K562 (cell line): ENCODE measurements at regions not wholly inside any gene's neighbourhood (a gene's known extent, or its start where the extent isn't known, plus 50 kb on each side); places are given as distances from the start of the nearest gene placed in this dataset.
A peak's percentile ranks its signal among the peaks of the same experiment; 100 is the strongest.

Experiments used
- ATF1 ChIP-seq, 2 experiments: fragments of 450-650 bp in 1 of 2; IDR thresholded peaks; 2 replicates each; pipeline ENCODE4 v1.6.1; 2016; ENCODE audit warnings: missing compliant biosample characterization in 1 of 2, missing genetic modification characterization in 1 of 2
- ATF7 ChIP-seq: fragments of 450-650 bp; IDR thresholded peaks from 2 replicates; pipeline ENCODE4 v1.7.1; 2014; ENCODE audit warnings: mild to moderate bottlenecking, moderate library complexity
- CEBPB ChIP-seq: fragments of 450-650 bp; IDR thresholded peaks from 2 replicates; pipeline ENCODE4 v1.6.1; 2016; ENCODE audit warnings: missing genetic modification characterization, missing compliant biosample characterization
- CXXC5 ChIP-seq: fragments of 250-450 bp; sonication (Bioruptor Pico); IDR thresholded peaks from 2 replicates; pipeline ENCODE4 v1.8.0; 2022; ENCODE audit warnings: inconsistent platforms, mild to moderate bottlenecking, moderate library complexity
- EP400 ChIP-seq: fragments of 450-650 bp; IDR thresholded peaks from 2 replicates; pipeline ENCODE4 v1.6.1; 2017; ENCODE audit warnings: antibody characterized with exemption, mild to moderate bottlenecking, moderate library complexity
- FOXA3 ChIP-seq, 2 experiments: fragments of 450-650 bp in 1 of 2; sonication (generic) in 1 of 2; formaldehyde crosslinking; IDR thresholded peaks in 1 of 2; conservative IDR thresholded peaks in 1 of 2; 2 replicates each; pipeline versions ENCODE4 v1.4.0 to v1.8.0; 2020 to 2022; ENCODE audit warnings: mild to moderate bottlenecking in 2 of 2, missing genetic modification reagents in 1 of 2
- HDAC3 ChIP-seq: fragments of 450-650 bp; IDR thresholded peaks from 2 replicates; pipeline ENCODE4 v1.6.1; 2018; ENCODE audit warnings: borderline replicate concordance, mild to moderate bottlenecking, moderate library complexity; ENCODE audit not compliant: partially characterized antibody
- JUNB ChIP-seq: fragments of 450-650 bp; formaldehyde crosslinking; conservative IDR thresholded peaks from 2 replicates; pipeline ENCODE4 v1.4.0; 2020; ENCODE audit warnings: mild to moderate bottlenecking
- JUND ChIP-seq, 2 experiments: IDR thresholded peaks; 2 replicates in 1 of 2; 3 replicates in 1 of 2; pipeline ENCODE4 v1.6.1; 2011; ENCODE audit warnings: borderline replicate concordance in 2 of 2, low read depth in 2 of 2, low read length in 2 of 2, improper control_type of control experiment in 1 of 2, missing biosample characterization in 1 of 2, missing genetic modification characterization in 1 of 2, missing genetic modification reagents in 1 of 2
- MCM3 ChIP-seq: fragments of 450-650 bp; IDR thresholded peaks from 2 replicates; pipeline ENCODE4 v1.6.1; 2016
- NCOA1 ChIP-seq: fragments of 450-650 bp; IDR thresholded peaks from 2 replicates; pipeline ENCODE4 v1.6.1; 2016; ENCODE audit warnings: low read depth
- NFRKB ChIP-seq: fragments of 450-650 bp; IDR thresholded peaks from 2 replicates; pipeline ENCODE4 v1.6.1; 2016; ENCODE audit warnings: low read depth
- NR2C2 ChIP-seq, 2 experiments: fragments of 200-800 bp in 1 of 2; sonication (Bioruptor generic) in 1 of 2; sonication (generic) in 1 of 2; formaldehyde crosslinking in 1 of 2; IDR thresholded peaks; 2 replicates each; pipeline versions ENCODE4 v1.6.1 to v1.8.0; 2016 to 2022; ENCODE audit warnings: mild to moderate bottlenecking in 1 of 2, missing compliant biosample characterization in 1 of 2, missing genetic modification characterization in 1 of 2, missing genetic modification reagents in 1 of 2
- PHF20 ChIP-seq: fragments of 450-650 bp; IDR thresholded peaks from 2 replicates; pipeline ENCODE4 v1.6.1; 2018; ENCODE audit not compliant: partially characterized antibody
- RCOR1 ChIP-seq, 2 experiments: IDR thresholded peaks; 2 replicates each; pipeline ENCODE4 v1.6.1; 2012; ENCODE audit warnings: low read depth in 2 of 2, low read length in 2 of 2, borderline replicate concordance in 1 of 2, improper control_type of control experiment in 1 of 2
- SMAD4 ChIP-seq: fragments of 250-450 bp; sonication (Bioruptor Pico); conservative IDR thresholded peaks from 2 replicates; pipeline ENCODE4 v1.8.0; 2021; ENCODE audit warnings: inconsistent platforms, mild to moderate bottlenecking, moderate library complexity
- SRSF3 ChIP-seq: fragments of 200-400 bp; formaldehyde crosslinking; IDR thresholded peaks from 2 replicates; pipeline ENCODE4 v1.6.1; 2016; ENCODE audit warnings: mild to moderate bottlenecking, low read length, moderate library complexity; ENCODE audit not compliant: insufficient read depth
- ZEB2 ChIP-seq: fragments of 450-650 bp; IDR thresholded peaks from 2 replicates; pipeline ENCODE4 v1.6.1; 2016
- ZNF778 ChIP-seq: fragments of 450-650 bp; formaldehyde crosslinking; IDR thresholded peaks from 2 replicates; pipeline ENCODE4 v1.4.0; 2020; ENCODE audit warnings: mild to moderate bottlenecking, moderate library complexity
- TF ChIP-seq, protein P1 (sequence below), 2 experiments: fragments of 450-650 bp in 1 of 2; sonication (generic) in 1 of 2; formaldehyde crosslinking in 1 of 2; IDR thresholded peaks in 1 of 2; conservative IDR thresholded peaks in 1 of 2; 2 replicates each; pipeline versions ENCODE4 v1.6.1 to v1.8.1; 2016 to 2023; ENCODE audit warnings: mild to moderate bottlenecking in 2 of 2, moderate library complexity in 2 of 2, inconsistent platforms in 1 of 2, missing genetic modification reagents in 1 of 2
- TF ChIP-seq, protein P2 (sequence below): fragments of 450-650 bp; formaldehyde crosslinking; IDR thresholded peaks from 2 replicates; pipeline ENCODE4 v1.4.0; 2022; ENCODE audit warnings: mild to moderate bottlenecking, moderate library complexity
- TF ChIP-seq, protein P3 (sequence below): fragments of 250-450 bp; sonication (Bioruptor Pico); IDR thresholded peaks from 2 replicates; pipeline ENCODE4 v1.4.0; 2020
- TF ChIP-seq, protein P4 (sequence below): fragments of 250-450 bp; sonication (Bioruptor Pico); IDR thresholded peaks from 2 replicates; pipeline ENCODE4 v1.8.0; 2022; ENCODE audit warnings: inconsistent platforms

DNA sequence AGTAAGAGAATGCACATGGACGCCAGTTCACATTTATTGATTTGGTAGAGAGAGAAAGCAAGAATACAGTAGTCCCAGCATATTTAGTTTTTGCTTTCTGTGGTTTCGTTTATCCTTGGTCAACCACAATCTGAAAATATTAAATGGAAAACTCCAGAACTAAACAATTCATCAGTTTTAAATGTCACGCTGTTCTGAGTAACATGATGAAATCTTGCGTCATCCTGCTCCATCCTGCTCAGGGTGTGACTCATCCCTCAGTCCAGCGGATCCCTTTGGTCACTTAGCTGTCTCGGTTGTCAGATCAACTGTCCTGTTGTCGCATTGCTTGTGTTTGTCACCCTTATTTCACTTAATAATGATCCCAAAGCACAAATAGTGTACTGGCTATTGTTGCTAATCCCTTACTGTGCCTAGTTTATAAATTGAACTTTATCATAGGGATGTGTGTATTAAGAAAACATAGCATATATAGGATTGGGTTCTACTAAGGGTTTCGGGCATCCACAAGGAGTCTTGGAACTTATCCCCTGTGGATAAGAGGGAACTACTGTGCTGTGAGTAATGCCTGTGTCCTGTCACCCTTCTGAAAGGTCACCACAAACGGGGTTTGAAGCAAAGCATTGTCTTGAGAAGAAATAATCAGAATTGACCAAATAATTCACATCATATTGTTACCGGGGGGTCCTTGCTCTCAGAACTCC is 73.6 kb downstream of the OTUD1 start (continued):
- TF ChIP-seq JUND (IDR thresholded peaks at IDR 0.05; ENCODE audit: borderline replicate concordance, low read depth, low read length) (peak; percentile 99), JUND (tag; IDR thresholded peaks at IDR 0.05; ENCODE audit: borderline replicate concordance, low read depth, low read length) (peak; percentile 99), NFRKB (peak; percentile 63), ATF7 (peak; percentile 96), ZNF778 (no peak), CXXC5 (CRISPR knock-in tag) (peak; percentile 56), HDAC3 (no peak), JUNB (CRISPR knock-in tag) (peak; percentile 97), NCOA1 (0 out of 2 replicates have a peak, but pooled peaks have one; percentile 30), ZEB2 (peak; percentile 72), SRSF3 (no peak), SMAD4 (peak; percentile 62), ATF1 (CRISPR knock-in tag; IDR thresholded peaks at IDR 0.05) (no peak), ATF1 (tag; IDR thresholded peaks at IDR 0.05) (peak; percentile 76), RCOR1 (IDR thresholded peaks at IDR 0.05; ENCODE audit: borderline replicate concordance in 1 of 2, low read depth in 2 of 2, low read length in 2 of 2) (peak in 1 of 2 experiments; percentile 53; a peak in 1 of 4 replicates), FOXA3 (CRISPR knock-in tag; conservative IDR thresholded peaks at IDR 0.05 in 1 of 2, IDR thresholded peaks at IDR 0.05 in 1 of 2) (no peak), MCM3 (no peak), EP400 (peak; percentile 90), NR2C2 (CRISPR knock-in tag; IDR thresholded peaks at IDR 0.05) (no peak), NR2C2 (tag; IDR thresholded peaks at IDR 0.05) (no peak; the same call in 1 of the 2 replicates), CEBPB (tag) (peak; percentile 96), PHF20 (no peak)
- TF ChIP-seq, protein P1, sequence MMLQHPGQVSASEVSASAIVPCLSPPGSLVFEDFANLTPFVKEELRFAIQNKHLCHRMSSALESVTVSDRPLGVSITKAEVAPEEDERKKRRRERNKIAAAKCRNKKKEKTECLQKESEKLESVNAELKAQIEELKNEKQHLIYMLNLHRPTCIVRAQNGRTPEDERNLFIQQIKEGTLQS (IDR thresholded peaks at IDR 0.05): peak; percentile 100
- TF ChIP-seq, protein P1 (CRISPR knock-in tag; conservative IDR thresholded peaks at IDR 0.05): peak; percentile 94
- TF ChIP-seq, protein P2, sequence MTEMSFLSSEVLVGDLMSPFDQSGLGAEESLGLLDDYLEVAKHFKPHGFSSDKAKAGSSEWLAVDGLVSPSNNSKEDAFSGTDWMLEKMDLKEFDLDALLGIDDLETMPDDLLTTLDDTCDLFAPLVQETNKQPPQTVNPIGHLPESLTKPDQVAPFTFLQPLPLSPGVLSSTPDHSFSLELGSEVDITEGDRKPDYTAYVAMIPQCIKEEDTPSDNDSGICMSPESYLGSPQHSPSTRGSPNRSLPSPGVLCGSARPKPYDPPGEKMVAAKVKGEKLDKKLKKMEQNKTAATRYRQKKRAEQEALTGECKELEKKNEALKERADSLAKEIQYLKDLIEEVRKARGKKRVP (CRISPR knock-in tag): peak; percentile 98
- TF ChIP-seq, protein P3, sequence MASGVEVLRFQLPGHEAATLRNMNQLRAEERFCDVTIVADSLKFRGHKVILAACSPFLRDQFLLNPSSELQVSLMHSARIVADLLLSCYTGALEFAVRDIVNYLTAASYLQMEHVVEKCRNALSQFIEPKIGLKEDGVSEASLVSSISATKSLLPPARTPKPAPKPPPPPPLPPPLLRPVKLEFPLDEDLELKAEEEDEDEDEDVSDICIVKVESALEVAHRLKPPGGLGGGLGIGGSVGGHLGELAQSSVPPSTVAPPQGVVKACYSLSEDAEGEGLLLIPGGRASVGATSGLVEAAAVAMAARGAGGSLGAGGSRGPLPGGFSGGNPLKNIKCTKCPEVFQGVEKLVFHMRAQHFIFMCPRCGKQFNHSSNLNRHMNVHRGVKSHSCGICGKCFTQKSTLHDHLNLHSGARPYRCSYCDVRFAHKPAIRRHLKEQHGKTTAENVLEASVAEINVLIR (CRISPR knock-in tag): 0 out of 2 replicates have a peak, but pooled peaks have one; percentile 15
- TF ChIP-seq, protein P4, sequence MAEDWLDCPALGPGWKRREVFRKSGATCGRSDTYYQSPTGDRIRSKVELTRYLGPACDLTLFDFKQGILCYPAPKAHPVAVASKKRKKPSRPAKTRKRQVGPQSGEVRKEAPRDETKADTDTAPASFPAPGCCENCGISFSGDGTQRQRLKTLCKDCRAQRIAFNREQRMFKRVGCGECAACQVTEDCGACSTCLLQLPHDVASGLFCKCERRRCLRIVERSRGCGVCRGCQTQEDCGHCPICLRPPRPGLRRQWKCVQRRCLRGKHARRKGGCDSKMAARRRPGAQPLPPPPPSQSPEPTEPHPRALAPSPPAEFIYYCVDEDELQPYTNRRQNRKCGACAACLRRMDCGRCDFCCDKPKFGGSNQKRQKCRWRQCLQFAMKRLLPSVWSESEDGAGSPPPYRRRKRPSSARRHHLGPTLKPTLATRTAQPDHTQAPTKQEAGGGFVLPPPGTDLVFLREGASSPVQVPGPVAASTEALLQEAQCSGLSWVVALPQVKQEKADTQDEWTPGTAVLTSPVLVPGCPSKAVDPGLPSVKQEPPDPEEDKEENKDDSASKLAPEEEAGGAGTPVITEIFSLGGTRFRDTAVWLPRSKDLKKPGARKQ (CRISPR knock-in tag): peak; percentile 4; the same call in 1 of the 2 replicates
